RWPE1 (cell line): ENCODE measurements at regions not wholly inside any gene's neighbourhood (a gene's known extent, or its start where the extent isn't known, plus 50 kb on each side); places are given as distances from the start of the nearest gene placed in this dataset.
"Not testable (repeated sequence)": the region's sequence is repeated elsewhere in the genome, so short reads cannot be mapped to it uniquely, and the experiment has no call there.

Experiments used
- CTCF ChIA-PET: fragments of 350-600 bp; sonication (Branson Sonifier 250); formaldehyde crosslinking; extraction: SDS; loops from one replicate; lab custom pipeline; 2021; lab: Yijun Ruan, JAX
- POLR2A ChIA-PET: fragments of 400-600 bp; formaldehyde crosslinking; extraction: SDS; loops from one replicate; lab custom pipeline; 2020; ENCODE audit warnings: antibody characterized with exemption; ENCODE audit not compliant: low non-redundant PET; lab: Yijun Ruan, JAX
- DNase-seq: peaks from one replicate; pipeline ENCODE4 v3.0.0; 2012; ENCODE audit warnings: low spot score
- H3K27ac ChIP-seq: fragments of 450-650 bp; 2 replicates; pipeline ENCODE4 v1.5.1; 2017

- POLR2A ChIA-PET, DNase-seq, H3K27ac ChIP-seq, CTCF ChIA-PET: not testable (repeated sequence)
Observed at GRCh38 chr16:18725321-18725720, 64.8 kb downstream of the RPS15A start.

- H3K27ac ChIP-seq, POLR2A ChIA-PET, DNase-seq: not testable (repeated sequence)
- CTCF ChIA-PET, result interaction anchor here (0.7 kb wide), 1 partner anchor 187 kb away, joined by 4 read pairs; no protein-coding TSS in a partner anchor
Observed at GRCh38 chr16:18719978-18720377, 70.2 kb downstream of the RPS15A start.

- DNase-seq, POLR2A ChIA-PET, CTCF ChIA-PET: not testable (repeated sequence)
Observed at GRCh38 chr16:18712580-18712979, 77.6 kb downstream of the RPS15A start.

GRCh38 chr16:18710659-18711058 lies 79.5 kb downstream of the RPS15A start:
- H3K27ac ChIP-seq, DNase-seq, POLR2A ChIA-PET, CTCF ChIA-PET: not testable (repeated sequence)

More at GRCh38 chr16:18712580-18712979, 77.6 kb downstream of the RPS15A start:
- not testable (repeated sequence) for H3K27ac ChIP-seq

- POLR2A ChIA-PET, result not testable (repeated sequence)
Observed at GRCh38 chr16:18701239-18701638, 88.9 kb downstream of the RPS15A start.

GRCh38 chr16:18696029-18696428 lies 94.1 kb downstream of the RPS15A start:
- CTCF ChIA-PET, DNase-seq, H3K27ac ChIP-seq, POLR2A ChIA-PET: not testable (repeated sequence)

More at GRCh38 chr16:18701239-18701638, 88.9 kb downstream of the RPS15A start:
- CTCF ChIA-PET, DNase-seq, H3K27ac ChIP-seq: not testable (repeated sequence)

- POLR2A ChIA-PET, CTCF ChIA-PET, DNase-seq, H3K27ac ChIP-seq: not testable (repeated sequence)
Observed at GRCh38 chr16:18686079-18686968, 103.8 kb downstream of the RPS15A start.

- CTCF ChIA-PET, POLR2A ChIA-PET, DNase-seq, H3K27ac ChIP-seq: not testable (repeated sequence)
Observed at GRCh38 chr16:18645784-18646183, 83.9 kb upstream of the NOMO2 start.

- CTCF ChIA-PET, DNase-seq, H3K27ac ChIP-seq, POLR2A ChIA-PET: not testable (repeated sequence)
Observed at GRCh38 chr16:18636928-18637327, 75.0 kb upstream of the NOMO2 start.

GRCh38 chr16:18636148-18636547 lies 74.3 kb upstream of the NOMO2 start:
- POLR2A ChIA-PET, CTCF ChIA-PET: not testable (repeated sequence)

GRCh38 chr16:18634981-18635380 lies 73.1 kb upstream of the NOMO2 start:
- DNase-seq, CTCF ChIA-PET, H3K27ac ChIP-seq, POLR2A ChIA-PET: not testable (repeated sequence)

More at GRCh38 chr16:18636148-18636547, 74.3 kb upstream of the NOMO2 start:
- H3K27ac ChIP-seq, DNase-seq: not testable (repeated sequence)

GRCh38 chr16:18631713-18632112 lies 69.8 kb upstream of the NOMO2 start:
- CTCF ChIA-PET, DNase-seq, H3K27ac ChIP-seq, POLR2A ChIA-PET: not testable (repeated sequence)

GRCh38 chr16:18616993-18617392 lies 55.1 kb upstream of the NOMO2 start:
- POLR2A ChIA-PET, CTCF ChIA-PET: not testable (repeated sequence)

GRCh38 chr16:18616137-18616755 lies 54.3 kb upstream of the NOMO2 start:
- DNase-seq, H3K27ac ChIP-seq, CTCF ChIA-PET: not testable (repeated sequence)
- POLR2A ChIA-PET, result interaction anchor here (0.6 kb wide), 1 partner anchor 167 kb away, joined by 3 read pairs; no protein-coding TSS in a partner anchor

More at GRCh38 chr16:18616993-18617392, 55.1 kb upstream of the NOMO2 start:
- DNase-seq, H3K27ac ChIP-seq: not testable (repeated sequence)
